Body of pancreas (tissue), 4 donors: ENCODE measurements at regions not wholly inside any gene's neighbourhood (a gene's known extent, or its start where the extent isn't known, plus 50 kb on each side); places are given as distances from the start of the nearest gene placed in this dataset.

ENCODE experiments used
- CTCF ChIP-seq, 7 experiments: fragments of 450-650 bp in 4 of 7; fragments of 200-600 bp in 3 of 7; sonication (generic) in 3 of 7; IDR thresholded peaks; one replicate each; pipeline ENCODE4 v1.5.1; 2016 to 2019; ENCODE audit warnings: antibody characterized with exemption in 7 of 7
- POLR2A ChIP-seq, 3 donors: fragments of 450-650 bp; IDR thresholded peaks; one replicate each; pipeline ENCODE4 v1.6.1; 2016; ENCODE audit warnings: antibody characterized with exemption in 3 of 3, mild to moderate bottlenecking in 2 of 3

- TF ChIP-seq CTCF (IDR thresholded peaks at IDR 0.05) (no peak), POLR2A (IDR thresholded peaks at IDR 0.05) (no peak)
Observed at GRCh38 chr11:12587333-12587991, 86.8 kb upstream of the TEAD1 start.
